ENCODE measurements at regions not wholly inside any gene's neighbourhood (a gene's known extent, or its start where the extent isn't known, plus 50 kb on each side); places are given as distances from the start of the nearest gene placed in this dataset.
"Not testable (repeated sequence)": the region's sequence is repeated elsewhere in the genome, so short reads cannot be mapped to it uniquely, and the experiment has no call there.

DNA sequence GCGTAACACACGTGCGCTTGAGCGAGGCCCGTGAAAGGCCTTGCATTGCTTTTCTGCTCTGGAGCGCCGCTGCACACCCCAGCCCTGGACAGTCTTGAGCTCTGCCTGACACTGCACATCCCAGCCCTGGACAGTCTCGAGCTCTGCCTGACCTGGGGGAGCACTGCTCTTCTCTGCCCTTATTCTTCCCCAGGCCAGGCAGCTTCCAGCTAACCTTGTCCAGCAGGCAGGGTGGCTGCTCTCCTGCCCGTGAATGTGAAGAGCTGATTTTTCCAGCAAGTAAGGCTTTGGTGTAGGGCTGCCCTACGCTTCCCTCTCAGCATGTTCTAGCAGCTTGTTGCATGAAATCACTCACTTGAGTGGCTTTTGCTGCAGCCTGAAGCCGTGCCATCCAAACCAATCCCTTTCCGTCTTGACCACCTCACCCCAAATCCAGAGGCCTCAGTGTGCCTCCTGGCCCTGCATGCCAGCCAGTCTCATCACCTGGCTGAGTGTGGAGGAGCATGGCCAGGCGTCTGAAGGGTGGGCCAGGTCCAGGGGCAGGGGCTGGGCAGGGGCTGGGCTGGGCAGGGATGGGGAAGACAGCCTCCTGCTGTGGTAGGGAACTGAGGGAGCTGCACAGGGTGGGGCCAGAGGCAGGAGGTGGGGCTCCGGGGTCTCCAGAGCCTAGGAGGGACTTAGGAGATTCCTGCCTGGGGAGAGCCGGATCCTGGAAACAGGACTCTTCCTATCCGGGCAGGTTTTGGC lies 89.5 kb upstream of the B3GAT1 start:
- Mint-ChIP-seq H3K4me1 (ENCODE audit: low read depth) (no peaks in the 10 kb centered on the region), H3K27me3 (peaks cover 32% of the 10 kb centered on the region), H3K36me3 (ENCODE audit: low read depth) (no peaks in the 10 kb centered on the region), H3K27ac (no peak overlapping the region), H3K9me3 (no peaks in the 10 kb centered on the region), H3K4me3 (no peak overlapping the region)
- DNase-seq = peak; percentile 16

DNA sequence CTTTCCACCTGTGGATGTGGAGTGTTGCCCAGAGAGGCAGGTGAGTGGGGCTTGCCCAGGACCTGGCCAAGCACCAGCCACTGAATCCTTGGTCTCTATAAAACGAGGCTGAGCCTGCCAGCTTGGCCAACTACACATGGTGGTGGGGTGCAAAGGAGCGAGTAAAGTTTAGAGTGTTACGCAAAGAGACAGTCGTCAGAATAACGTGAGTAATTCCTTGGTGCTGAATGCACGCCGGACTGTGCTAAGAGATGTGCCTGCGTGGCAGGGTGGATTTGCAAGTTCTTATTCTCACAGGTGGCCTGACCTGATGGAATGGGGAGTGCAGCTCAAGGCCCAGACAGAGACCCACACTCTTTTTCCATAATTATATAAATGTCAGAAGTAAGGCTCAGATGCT lies 88.6 kb upstream of the B3GAT1 start:
- Mint-ChIP-seq H3K4me3 (no peak overlapping the region), H3K36me3 (ENCODE audit: low read depth) (no peaks in the 10 kb centered on the region), H3K27me3 (peaks cover 33% of the 10 kb centered on the region), H3K9me3 (no peaks in the 10 kb centered on the region), H3K27ac (no peak overlapping the region), H3K4me1 (ENCODE audit: low read depth) (no peaks in the 10 kb centered on the region)
- no peak for DNase-seq

DNA sequence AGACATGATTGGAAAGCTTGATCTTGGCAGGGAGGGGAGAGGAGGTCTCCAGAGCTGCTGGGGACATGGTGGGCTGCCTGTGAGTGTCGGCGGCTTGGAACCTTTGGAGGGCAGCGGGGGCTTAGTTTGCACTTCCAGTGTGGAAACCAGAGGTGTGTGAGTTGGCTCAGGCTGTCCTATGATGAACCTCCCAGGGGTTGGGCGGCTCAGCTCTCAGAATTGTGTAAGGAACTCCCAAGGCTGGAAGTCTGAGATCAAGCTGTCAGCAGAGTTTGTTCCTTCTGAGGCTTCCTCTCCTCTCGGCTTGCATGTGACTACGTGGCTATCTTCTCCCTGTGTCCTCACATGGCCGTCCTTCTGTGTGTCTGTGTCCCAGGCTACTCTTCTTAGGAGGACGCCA lies 87.9 kb upstream of the B3GAT1 start:
- Mint-ChIP-seq H3K4me3 (no peak overlapping the region), H3K9me3 (no peaks in the 10 kb centered on the region), H3K4me1 (ENCODE audit: low read depth) (no peaks in the 10 kb centered on the region), H3K36me3 (ENCODE audit: low read depth) (no peaks in the 10 kb centered on the region), H3K27me3 (peaks cover 38% of the 10 kb centered on the region), H3K27ac (no peak overlapping the region)
- no peak for DNase-seq

DNA sequence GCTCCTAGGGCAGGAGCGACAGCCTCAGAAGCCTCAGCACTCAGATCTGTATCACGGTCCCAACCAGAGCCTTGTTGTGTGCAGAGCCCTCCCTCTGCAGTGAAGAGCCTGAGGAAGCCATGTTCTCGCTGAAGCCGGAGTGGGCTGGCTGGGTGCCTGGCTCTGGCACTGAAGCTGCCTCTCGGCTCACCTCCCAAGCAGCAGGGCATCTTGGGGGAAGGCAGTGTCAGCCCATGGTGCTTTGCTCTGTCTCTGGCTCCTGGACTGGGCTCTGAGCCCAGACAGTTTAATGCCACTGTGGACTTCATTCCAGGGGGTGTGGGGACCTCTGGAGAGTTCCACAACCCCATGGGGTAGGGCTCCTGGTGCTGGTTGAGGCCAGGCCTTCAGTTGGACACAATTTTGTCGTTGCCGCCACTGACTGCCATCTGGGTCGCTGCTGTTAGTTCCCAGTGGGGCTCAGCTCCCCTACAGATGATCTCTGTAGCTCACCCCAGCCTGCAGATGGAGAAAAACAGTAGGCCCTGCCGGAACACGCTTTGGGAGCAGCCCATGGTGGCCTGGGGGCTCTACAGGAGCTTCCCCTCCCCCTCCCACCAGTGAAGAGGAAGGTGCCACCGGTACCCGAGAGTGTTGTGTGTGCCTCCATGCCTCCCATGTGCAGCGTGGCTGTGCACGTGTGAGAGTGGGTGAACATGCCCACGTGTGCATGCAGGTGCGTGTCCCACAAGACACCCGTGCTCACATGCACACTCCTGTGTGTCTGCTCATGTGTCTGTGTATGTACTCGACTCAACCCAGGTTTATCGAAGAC lies 86.5 kb upstream of the B3GAT1 start:
- H3K4me3 Mint-ChIP-seq = no peak overlapping the region
- no peaks in the 10 kb centered on the region for H3K4me1 Mint-ChIP-seq (ENCODE audit: low read depth)

DNA sequence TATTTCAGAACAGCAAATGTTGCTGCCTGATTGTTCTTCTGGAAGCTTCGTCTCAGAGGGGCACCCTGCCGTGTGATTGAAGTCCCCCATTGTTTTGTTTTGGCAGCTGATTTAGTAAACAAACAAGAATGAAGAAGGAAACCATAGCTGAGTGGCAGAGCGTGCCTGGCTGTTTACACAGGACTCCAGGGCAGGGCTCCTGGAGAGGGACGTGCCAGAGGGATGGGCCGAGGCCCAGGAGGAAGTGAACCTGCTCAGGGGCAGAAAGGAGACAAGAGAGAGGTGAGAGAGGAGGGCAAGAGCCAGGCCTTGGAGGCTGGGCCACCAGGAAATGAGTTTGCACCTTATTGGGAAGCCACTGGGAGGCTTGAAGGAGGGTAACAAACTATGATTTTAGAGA lies 85.5 kb upstream of the B3GAT1 start:
- DNase-seq = peak; percentile 6
- H3K9me3 Mint-ChIP-seq = peaks cover 2% of the 10 kb centered on the region
- peaks cover 36% of the 10 kb centered on the region for H3K27me3 Mint-ChIP-seq
- no peaks in the 10 kb centered on the region for H3K4me1 Mint-ChIP-seq (ENCODE audit: low read depth)
- no peak overlapping the region for H3K27ac Mint-ChIP-seq
- no peak overlapping the region for H3K4me3 Mint-ChIP-seq
- H3K36me3 Mint-ChIP-seq (ENCODE audit: low read depth) = no peaks in the 10 kb centered on the region

More for the DNA sequence above, 86.5 kb upstream of the B3GAT1 start:
- peaks cover 40% of the 10 kb centered on the region for H3K27me3 Mint-ChIP-seq
- H3K27ac Mint-ChIP-seq = no peak overlapping the region
- peak; percentile 22 for DNase-seq
- peaks cover 2% of the 10 kb centered on the region for H3K9me3 Mint-ChIP-seq
- H3K36me3 Mint-ChIP-seq (ENCODE audit: low read depth) = no peaks in the 10 kb centered on the region

DNA sequence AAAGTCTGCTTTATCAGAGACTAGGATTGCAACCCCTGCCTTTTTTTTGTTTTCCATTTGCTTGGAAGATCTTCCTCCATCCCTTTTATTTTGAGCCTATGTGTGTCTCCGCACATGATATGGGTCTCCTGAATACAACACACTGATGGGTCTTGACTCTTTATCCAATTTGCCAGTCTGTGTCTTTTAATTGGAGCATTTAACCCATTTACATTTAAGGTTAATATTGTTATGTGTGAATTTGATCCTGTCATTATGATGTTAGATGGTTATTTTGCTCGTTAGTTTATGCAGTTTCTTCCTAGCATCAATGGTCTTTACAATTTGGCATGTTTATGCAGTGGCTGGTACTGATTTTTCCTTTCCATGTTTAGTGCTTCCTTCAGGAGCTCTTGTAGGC lies 84.0 kb upstream of the B3GAT1 start:
- H3K9me3 Mint-ChIP-seq; H3K27ac Mint-ChIP-seq; DNase-seq; H3K4me1 Mint-ChIP-seq (ENCODE audit: low read depth); H3K4me3 Mint-ChIP-seq; H3K36me3 Mint-ChIP-seq (ENCODE audit: low read depth): not testable (repeated sequence)
- peaks cover 29% of the 10 kb centered on the region for H3K27me3 Mint-ChIP-seq

DNA sequence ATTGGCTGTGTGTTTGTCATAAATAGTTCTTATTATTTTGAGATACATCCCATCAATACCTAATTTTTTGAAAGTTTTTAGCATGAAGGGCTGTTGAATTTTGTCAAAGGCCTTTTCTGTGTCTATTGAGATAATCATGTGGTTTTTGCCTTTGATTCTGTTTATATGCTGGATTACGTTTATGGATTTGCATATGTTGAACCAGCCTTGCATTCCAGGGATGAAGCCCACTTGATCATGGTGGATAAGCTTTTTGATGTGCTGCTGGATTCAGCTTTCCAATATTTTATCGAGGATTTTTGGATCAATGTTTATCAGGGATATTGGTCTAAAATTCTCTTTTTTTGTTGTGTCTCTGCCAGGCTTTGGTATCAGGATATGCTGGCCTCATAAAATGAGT lies 82.4 kb upstream of the B3GAT1 start:
- not testable (repeated sequence) for H3K36me3 Mint-ChIP-seq (ENCODE audit: low read depth); DNase-seq; H3K4me3 Mint-ChIP-seq; H3K9me3 Mint-ChIP-seq; H3K27ac Mint-ChIP-seq; H3K4me1 Mint-ChIP-seq (ENCODE audit: low read depth)
- peaks cover 22% of the 10 kb centered on the region for H3K27me3 Mint-ChIP-seq

DNA sequence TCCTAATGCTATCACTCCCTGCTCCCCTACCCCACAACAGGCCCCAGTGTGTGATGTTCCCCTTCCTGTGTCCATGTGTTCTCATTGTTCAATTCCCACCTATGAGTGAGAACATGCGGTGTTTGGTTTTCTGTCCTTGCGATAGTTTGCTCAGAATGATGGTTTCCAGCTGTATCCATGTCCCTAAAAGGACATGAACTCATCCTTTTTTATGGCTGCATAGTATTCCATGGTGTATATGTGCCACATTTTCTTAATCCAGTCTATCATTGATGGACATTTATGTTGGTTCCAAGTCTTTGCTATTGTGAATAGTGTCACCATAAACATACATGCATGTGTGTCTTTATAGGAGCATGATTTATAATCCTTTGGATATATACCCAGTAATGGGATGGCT lies 80.4 kb upstream of the B3GAT1 start:
- not testable (repeated sequence) for H3K36me3 Mint-ChIP-seq (ENCODE audit: low read depth); H3K4me3 Mint-ChIP-seq; H3K9me3 Mint-ChIP-seq; H3K4me1 Mint-ChIP-seq (ENCODE audit: low read depth); H3K27ac Mint-ChIP-seq; DNase-seq
- H3K27me3 Mint-ChIP-seq = peaks cover 17% of the 10 kb centered on the region

DNA sequence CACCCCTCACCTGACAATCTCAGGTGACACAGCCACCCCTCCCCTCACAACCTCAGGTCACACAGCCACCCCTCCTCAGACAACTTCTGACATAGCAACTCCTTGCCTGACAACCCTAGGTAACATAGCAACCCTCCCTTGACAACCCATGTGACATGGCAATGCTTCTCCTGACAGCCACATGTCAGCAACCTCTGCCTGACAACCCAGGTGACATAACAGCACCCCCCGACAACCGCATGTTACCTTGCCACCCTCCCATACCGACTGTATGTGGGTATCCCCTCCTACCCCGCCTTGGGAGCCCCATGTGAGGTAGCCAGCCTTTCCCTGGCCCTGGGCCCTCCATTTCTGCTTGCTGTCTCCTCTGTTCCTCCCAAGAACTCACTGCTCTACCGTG lies 77.7 kb upstream of the B3GAT1 start:
- Mint-ChIP-seq H3K27ac (no peak overlapping the region), H3K9me3 (peaks cover 2% of the 10 kb centered on the region), H3K4me1 (ENCODE audit: low read depth) (no peaks in the 10 kb centered on the region), H3K36me3 (ENCODE audit: low read depth) (no peaks in the 10 kb centered on the region), H3K4me3 (no peak overlapping the region), H3K27me3 (peaks cover 10% of the 10 kb centered on the region)
- DNase-seq = no peak

DNA sequence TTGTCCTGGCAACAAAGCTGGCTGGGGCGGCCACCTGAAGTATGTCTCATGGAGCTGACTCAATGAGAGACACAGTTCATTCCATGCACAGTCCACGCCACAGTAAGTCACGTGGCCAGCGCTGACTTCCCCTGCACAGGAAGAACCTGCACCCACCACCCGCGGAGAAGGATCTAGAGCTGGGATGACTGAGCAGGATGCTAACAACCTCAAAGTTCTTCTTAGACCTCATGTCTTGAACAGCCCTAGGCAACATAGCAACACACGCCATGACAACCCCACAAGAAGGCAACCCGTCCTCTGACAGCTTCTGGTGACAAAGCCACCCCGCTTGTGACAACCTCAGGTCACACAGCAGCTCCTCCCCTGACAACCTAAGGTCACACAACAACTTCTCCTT lies 76.9 kb upstream of the B3GAT1 start:
- Mint-ChIP-seq H3K4me3 (no peak overlapping the region), H3K27me3 (peaks cover 10% of the 10 kb centered on the region), H3K4me1 (ENCODE audit: low read depth) (no peaks in the 10 kb centered on the region), H3K36me3 (ENCODE audit: low read depth) (no peaks in the 10 kb centered on the region), H3K27ac (no peak overlapping the region), H3K9me3 (no peaks in the 10 kb centered on the region)
- no peak for DNase-seq

DNA sequence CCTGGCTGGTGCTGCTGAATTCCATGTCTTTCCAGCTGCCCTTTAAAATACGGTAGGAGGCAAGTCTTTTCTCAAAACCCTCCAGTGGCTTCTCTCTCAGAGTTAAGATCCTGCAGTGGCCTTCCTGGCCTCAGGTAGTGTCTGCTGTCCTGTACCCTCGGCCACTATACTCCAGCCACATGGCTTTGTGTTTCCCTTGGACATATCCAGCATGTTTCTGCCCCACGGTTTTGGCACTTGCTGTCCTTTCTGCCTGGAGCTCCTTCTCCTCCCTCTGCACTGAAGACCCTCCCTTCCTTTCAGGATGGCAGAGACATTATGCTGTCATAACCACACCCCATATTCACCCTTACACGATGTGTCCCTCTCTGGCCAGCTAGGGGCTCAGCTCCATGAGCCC lies 76.5 kb upstream of the B3GAT1 start:
- H3K36me3 Mint-ChIP-seq (ENCODE audit: low read depth) = no peaks in the 10 kb centered on the region
- no peaks in the 10 kb centered on the region for H3K9me3 Mint-ChIP-seq
- peaks cover 10% of the 10 kb centered on the region for H3K27me3 Mint-ChIP-seq
- DNase-seq = peak; percentile 5
- no peak overlapping the region for H3K4me3 Mint-ChIP-seq
- H3K4me1 Mint-ChIP-seq (ENCODE audit: low read depth) = no peaks in the 10 kb centered on the region
- H3K27ac Mint-ChIP-seq = no peak overlapping the region

DNA sequence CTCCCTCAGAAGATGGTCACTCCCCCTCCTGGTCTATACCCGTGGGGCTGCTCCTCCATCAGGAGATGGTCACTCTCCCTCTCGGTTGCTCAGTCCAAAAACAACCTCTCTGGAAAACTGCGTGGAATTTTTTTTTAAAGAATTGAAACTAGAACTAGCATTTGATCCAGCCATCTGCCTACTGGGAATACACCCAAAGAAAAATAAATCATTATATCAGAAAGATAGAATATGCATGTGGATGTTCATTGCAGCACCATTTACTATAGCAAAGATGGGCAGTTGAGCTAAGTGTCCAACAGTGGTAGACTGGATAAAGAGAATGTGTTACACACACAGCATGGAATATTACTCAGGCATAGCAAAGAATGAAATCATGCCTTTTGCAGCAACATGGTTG lies 75.7 kb upstream of the B3GAT1 start:
- H3K4me3 Mint-ChIP-seq = no peak overlapping the region
- no peaks in the 10 kb centered on the region for H3K9me3 Mint-ChIP-seq
- H3K36me3 Mint-ChIP-seq (ENCODE audit: low read depth) = no peaks in the 10 kb centered on the region
- H3K27me3 Mint-ChIP-seq = peaks cover 10% of the 10 kb centered on the region
- no peaks in the 10 kb centered on the region for H3K4me1 Mint-ChIP-seq (ENCODE audit: low read depth)
- no peak for DNase-seq
- no peak overlapping the region for H3K27ac Mint-ChIP-seq

DNA sequence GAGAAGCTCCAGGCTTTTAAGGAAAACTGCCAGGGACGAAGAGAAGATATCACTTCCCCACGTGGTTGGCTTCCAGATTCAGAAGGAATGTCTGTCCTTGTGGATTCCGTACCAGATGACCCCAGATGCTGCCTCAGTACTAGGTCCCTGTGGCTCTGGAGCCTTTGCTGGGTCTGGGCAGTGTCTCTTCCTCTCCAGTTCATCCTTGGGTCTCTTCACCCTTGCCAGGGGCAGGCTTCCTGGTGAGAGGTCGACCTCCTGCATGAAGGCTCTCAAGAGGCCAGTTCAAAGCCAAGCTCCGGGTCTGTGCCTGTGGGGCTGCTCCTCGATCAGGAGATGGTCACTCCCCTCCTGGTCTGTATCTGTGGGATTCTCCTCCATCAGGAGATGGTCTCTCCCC lies 74.7 kb upstream of the B3GAT1 start:
- no peaks in the 10 kb centered on the region for H3K9me3 Mint-ChIP-seq
- no peak overlapping the region for H3K27ac Mint-ChIP-seq
- H3K27me3 Mint-ChIP-seq = peaks cover 10% of the 10 kb centered on the region
- H3K36me3 Mint-ChIP-seq (ENCODE audit: low read depth) = no peaks in the 10 kb centered on the region
- no peak overlapping the region for H3K4me3 Mint-ChIP-seq
- peak; percentile 9 for DNase-seq
- H3K4me1 Mint-ChIP-seq (ENCODE audit: low read depth) = no peaks in the 10 kb centered on the region

DNA sequence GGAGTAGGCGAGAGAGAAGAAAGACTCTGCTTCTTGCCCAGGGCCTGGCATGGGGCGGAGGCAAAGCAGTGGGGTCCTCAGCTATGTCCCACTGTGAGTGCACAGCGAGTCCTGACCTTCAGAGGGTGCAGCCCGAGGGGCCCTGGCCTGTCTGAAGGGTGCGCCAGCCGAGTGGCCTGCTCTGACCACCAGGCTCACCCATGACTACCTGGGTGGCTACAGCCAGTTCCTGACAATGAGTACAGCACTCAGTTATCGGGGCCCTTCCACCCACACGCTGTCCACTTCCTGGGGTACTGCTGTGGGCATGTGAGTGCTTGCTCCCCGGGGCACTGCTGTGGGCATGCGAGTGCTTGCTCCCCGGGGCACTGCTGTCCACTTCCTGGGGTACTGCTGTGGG lies 74.1 kb upstream of the B3GAT1 start:
- peaks cover 10% of the 10 kb centered on the region for H3K27me3 Mint-ChIP-seq
- no peak overlapping the region for H3K27ac Mint-ChIP-seq
- no peaks in the 10 kb centered on the region for H3K9me3 Mint-ChIP-seq
- H3K4me1 Mint-ChIP-seq (ENCODE audit: low read depth) = no peaks in the 10 kb centered on the region
- H3K36me3 Mint-ChIP-seq (ENCODE audit: low read depth) = no peaks in the 10 kb centered on the region
- no peak overlapping the region for H3K4me3 Mint-ChIP-seq
- peak; percentile 11 for DNase-seq

DNA sequence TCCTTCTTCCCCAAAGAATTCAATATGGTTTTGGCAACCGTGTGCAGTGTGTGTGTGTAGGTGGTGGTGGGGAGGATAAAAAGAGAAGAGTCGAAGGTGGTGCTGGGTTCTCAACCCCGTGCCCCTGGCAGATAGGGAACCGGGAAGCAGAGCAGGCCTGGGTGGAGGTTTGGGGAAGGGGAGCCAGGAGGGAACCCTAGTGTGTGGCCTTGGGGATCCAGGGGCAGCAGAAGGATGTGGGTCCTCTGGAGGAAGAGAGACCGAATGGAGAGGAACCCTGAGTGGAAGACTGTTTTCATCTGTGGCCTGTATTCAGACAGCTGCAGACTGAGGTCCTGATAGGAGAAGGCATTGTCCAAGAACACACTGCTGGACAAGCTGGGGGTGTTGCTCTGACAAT lies 73.3 kb upstream of the B3GAT1 start:
- Mint-ChIP-seq H3K36me3 (ENCODE audit: low read depth) (no peaks in the 10 kb centered on the region), H3K27me3 (peaks cover 17% of the 10 kb centered on the region), H3K27ac (no peak overlapping the region), H3K4me3 (no peak overlapping the region), H3K4me1 (ENCODE audit: low read depth) (no peaks in the 10 kb centered on the region), H3K9me3 (no peaks in the 10 kb centered on the region)
- no peak for DNase-seq

Data from activated T-cell treated with anti-CD3 and anti-CD28 coated beads, Interleukin-2, amount 50 U/mL, for 24 hours (primary cell).